ENCODE measurements at regions not wholly inside any gene's neighbourhood (a gene's known extent, or its start where the extent isn't known, plus 50 kb on each side); places are given as distances from the start of the nearest gene placed in this dataset.

DNA sequence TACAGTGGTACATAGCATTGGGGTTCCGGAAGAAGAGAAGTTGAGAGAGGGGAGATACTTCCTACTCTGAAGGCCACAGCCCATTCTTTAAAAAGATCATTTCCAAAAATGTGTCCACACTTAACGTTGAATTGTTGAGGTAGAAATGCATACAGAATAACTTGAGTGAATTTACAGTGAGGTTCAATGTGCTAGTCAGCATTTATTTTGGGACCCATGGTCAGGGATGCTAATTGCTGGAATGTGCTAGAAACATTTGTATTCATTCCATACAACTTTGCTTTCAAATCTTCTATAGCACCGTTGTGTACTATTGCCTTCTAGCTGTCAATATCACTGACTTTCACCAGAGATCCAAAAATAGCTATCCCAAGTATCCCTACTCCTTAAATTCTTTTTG lies 325.9 kb downstream of the SATB2 start:
- Histone ChIP-seq H3K9me2 (replicated peaks; ENCODE audit: insufficient read depth) (no peaks in the 10 kb centered on the region), H4K20me1 (ENCODE audit: insufficient read depth, poor library complexity, severe bottlenecking) (no peaks in the 10 kb centered on the region), H3K4me2 (no peak overlapping the region), H3K4me3 (no peak overlapping the region), H3K4me1 (ENCODE audit: insufficient read depth) (no peaks in the 10 kb centered on the region), H3K36me3 (replicated peaks; ENCODE audit: insufficient read depth, low read depth) (no peaks in the 10 kb centered on the region), H3K27ac (no peak overlapping the region), H3K79me2 (no peaks in the 10 kb centered on the region), H3K27me3 (no peaks in the 10 kb centered on the region), H3K9me3 (ENCODE audit: low read depth) (no peaks in the 10 kb centered on the region), H2AFZ (no peak overlapping the region)
- TF ChIP-seq, protein P1, sequence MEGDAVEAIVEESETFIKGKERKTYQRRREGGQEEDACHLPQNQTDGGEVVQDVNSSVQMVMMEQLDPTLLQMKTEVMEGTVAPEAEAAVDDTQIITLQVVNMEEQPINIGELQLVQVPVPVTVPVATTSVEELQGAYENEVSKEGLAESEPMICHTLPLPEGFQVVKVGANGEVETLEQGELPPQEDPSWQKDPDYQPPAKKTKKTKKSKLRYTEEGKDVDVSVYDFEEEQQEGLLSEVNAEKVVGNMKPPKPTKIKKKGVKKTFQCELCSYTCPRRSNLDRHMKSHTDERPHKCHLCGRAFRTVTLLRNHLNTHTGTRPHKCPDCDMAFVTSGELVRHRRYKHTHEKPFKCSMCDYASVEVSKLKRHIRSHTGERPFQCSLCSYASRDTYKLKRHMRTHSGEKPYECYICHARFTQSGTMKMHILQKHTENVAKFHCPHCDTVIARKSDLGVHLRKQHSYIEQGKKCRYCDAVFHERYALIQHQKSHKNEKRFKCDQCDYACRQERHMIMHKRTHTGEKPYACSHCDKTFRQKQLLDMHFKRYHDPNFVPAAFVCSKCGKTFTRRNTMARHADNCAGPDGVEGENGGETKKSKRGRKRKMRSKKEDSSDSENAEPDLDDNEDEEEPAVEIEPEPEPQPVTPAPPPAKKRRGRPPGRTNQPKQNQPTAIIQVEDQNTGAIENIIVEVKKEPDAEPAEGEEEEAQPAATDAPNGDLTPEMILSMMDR (IDR thresholded peaks at IDR 0.05; ENCODE audit: poor library complexity) = no peak
- TF ChIP-seq EZH2phosphoT487 (IDR thresholded peaks at IDR 0.05; ENCODE audit: low read depth, severe bottlenecking, unreplicated experiment) (no peak), EZH2 (IDR thresholded peaks at IDR 0.05; ENCODE audit: borderline replicate concordance) (no peak)
- DNase-seq (ENCODE audit: low spot score) = no peak
- 59% methylated on average over 3 of the region's 3 CpGs for WGBS (ENCODE audit: low lambda C conversion rate, missing lambda C conversion rate)

DNA sequence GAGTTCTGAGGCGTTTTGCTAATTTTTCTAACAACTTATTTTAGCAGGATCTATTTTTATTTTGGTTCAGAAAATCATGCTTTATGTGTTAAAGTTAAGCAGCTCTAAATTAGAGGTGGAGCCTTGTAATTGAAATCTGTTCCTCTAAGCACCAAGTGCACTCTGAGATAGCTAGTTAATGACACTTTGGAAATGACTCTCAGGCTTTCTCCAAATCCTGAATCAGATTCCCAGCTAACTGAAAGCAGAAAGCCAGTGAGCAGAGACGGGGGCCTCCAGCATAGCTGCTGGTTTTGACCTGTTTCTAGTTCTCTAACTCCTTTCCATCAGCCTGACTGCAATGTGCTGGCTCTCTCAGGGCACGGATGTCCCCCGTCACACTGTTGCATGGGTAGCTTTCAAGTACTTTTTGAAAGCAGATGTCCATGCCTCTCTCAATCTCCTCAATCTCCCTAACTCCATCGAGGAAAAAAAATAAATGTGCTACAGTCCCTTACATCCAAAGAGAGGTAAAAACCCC lies 326.5 kb downstream of the SATB2 start:
- H3K36me3 ChIP-seq (replicated peaks; ENCODE audit: insufficient read depth, low read depth) = no peaks in the 10 kb centered on the region
- H3K4me2 ChIP-seq = no peak overlapping the region
- no peaks in the 10 kb centered on the region for H3K9me3 ChIP-seq (ENCODE audit: low read depth)

DNA sequence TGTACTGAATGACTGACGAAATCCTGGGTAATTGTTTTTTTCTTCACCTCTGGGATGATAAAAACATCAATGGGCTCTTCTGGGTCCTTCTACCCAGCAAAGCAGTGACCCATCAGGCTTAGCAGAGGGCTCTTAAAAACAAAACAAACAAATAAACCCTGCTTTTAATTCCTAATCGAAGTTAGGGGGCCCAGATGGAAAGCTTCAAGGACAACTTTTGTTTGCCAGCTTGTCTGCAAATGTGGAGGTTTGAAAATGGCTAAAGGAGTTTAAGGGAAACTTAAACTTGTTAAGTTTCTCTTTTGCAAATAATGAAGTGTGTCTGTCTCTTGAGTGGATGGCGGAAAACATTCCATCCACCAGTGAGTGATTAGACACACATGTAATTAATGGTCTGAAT lies 327.2 kb downstream of the SATB2 start:
- no peaks in the 10 kb centered on the region for H3K79me2 ChIP-seq
- H3K4me1 ChIP-seq (ENCODE audit: insufficient read depth) = no peaks in the 10 kb centered on the region
- H4K20me1 ChIP-seq (ENCODE audit: insufficient read depth, poor library complexity, severe bottlenecking) = no peaks in the 10 kb centered on the region
- no peaks in the 10 kb centered on the region for H3K36me3 ChIP-seq (replicated peaks; ENCODE audit: insufficient read depth, low read depth)
- no peaks in the 10 kb centered on the region for H3K27me3 ChIP-seq
- no peaks in the 10 kb centered on the region for H3K9me3 ChIP-seq (ENCODE audit: low read depth)
- 44% methylated on average over 3 of the region's 3 CpGs for WGBS (ENCODE audit: low lambda C conversion rate, missing lambda C conversion rate)
- H3K4me2 ChIP-seq = no peak overlapping the region
- no peaks in the 10 kb centered on the region for H3K9me2 ChIP-seq (replicated peaks; ENCODE audit: insufficient read depth)
- TF ChIP-seq EZH2phosphoT487 (IDR thresholded peaks at IDR 0.05; ENCODE audit: low read depth, severe bottlenecking, unreplicated experiment) = no peak
- TF ChIP-seq, protein P1 (IDR thresholded peaks at IDR 0.05; ENCODE audit: poor library complexity) = no peak
- TF ChIP-seq EZH2 (IDR thresholded peaks at IDR 0.05; ENCODE audit: borderline replicate concordance) = no peak
- H3K27ac ChIP-seq = no peak overlapping the region
- H2AFZ ChIP-seq = no peak overlapping the region
- no peak overlapping the region for H3K4me3 ChIP-seq
- no peak for DNase-seq (ENCODE audit: low spot score)

More for the DNA sequence above, 326.5 kb downstream of the SATB2 start:
- H2AFZ ChIP-seq = no peak overlapping the region
- no peak for DNase-seq (ENCODE audit: low spot score)
- H3K9me2 ChIP-seq (replicated peaks; ENCODE audit: insufficient read depth) = no peaks in the 10 kb centered on the region
- TF ChIP-seq EZH2phosphoT487 (IDR thresholded peaks at IDR 0.05; ENCODE audit: low read depth, severe bottlenecking, unreplicated experiment) (no peak), EZH2 (IDR thresholded peaks at IDR 0.05; ENCODE audit: borderline replicate concordance) (no peak)
- TF ChIP-seq, protein P1 (IDR thresholded peaks at IDR 0.05; ENCODE audit: poor library complexity) = no peak
- no peaks in the 10 kb centered on the region for H3K79me2 ChIP-seq
- no peaks in the 10 kb centered on the region for H4K20me1 ChIP-seq (ENCODE audit: insufficient read depth, poor library complexity, severe bottlenecking)
- H3K27ac ChIP-seq = no peak overlapping the region
- H3K4me1 ChIP-seq (ENCODE audit: insufficient read depth) = no peaks in the 10 kb centered on the region
- H3K27me3 ChIP-seq = no peaks in the 10 kb centered on the region
- 66% methylated on average over 5 of the region's 5 CpGs for WGBS (ENCODE audit: low lambda C conversion rate, missing lambda C conversion rate)
- H3K4me3 ChIP-seq = no peak overlapping the region

All from hepatocyte (in vitro differentiated cells).